GM21390 (cell line): ENCODE measurements at regions not wholly inside any gene's neighbourhood (a gene's known extent, or its start where the extent isn't known, plus 50 kb on each side); places are given as distances from the start of the nearest gene placed in this dataset.
"Not testable (repeated sequence)": the region's sequence is repeated elsewhere in the genome, so short reads cannot be mapped to it uniquely, and the experiment has no call there.

Experiments used
- ATAC-seq: cut with Tn5 transposase; IDR thresholded peaks from one replicate; pipeline ENCODE4 v1.9.1; 2021; ENCODE audit not compliant: unreplicated experiment

DNA sequence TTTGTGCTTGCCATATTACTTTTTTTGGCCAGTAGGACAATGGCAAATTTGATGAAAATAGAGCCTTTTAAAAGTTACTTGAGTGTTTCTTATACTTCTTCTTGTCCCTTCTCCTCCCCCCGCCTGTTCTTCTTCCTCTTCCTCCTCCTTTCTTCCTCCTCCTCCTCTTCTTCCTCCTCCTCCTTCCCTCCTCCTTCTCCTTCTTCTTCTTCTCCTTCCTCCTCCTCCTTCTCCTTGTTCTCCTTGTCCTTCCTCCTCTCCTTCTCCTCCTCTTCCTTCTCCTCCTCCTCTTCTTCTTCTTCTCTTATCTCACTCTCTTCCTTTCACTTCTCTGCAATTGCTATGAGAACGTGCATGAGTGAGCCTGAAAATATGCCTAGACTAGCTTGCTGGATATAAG is 466.2 kb upstream of the NR5A2 start:
- no peak for ATAC-seq

DNA sequence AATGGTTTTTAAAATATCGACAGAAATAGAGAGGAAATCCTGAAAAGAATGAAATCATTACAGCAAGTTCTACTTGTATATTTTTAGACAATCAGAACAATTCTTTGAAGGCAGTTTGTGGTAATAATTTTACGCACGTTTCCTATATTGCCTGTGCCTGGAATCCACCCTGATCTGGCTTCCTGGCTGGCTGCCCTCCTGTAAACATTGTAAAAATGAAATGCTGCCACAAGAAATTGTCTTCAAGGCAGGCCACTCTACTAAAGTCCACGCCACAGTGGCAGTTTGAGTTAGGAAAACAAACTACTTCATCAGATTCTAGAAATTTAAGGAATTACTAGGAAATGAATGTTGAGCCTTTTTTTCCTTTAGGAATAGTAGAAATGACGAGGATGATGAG is 454.5 kb upstream of the NR5A2 start:
- ATAC-seq: no peak

DNA sequence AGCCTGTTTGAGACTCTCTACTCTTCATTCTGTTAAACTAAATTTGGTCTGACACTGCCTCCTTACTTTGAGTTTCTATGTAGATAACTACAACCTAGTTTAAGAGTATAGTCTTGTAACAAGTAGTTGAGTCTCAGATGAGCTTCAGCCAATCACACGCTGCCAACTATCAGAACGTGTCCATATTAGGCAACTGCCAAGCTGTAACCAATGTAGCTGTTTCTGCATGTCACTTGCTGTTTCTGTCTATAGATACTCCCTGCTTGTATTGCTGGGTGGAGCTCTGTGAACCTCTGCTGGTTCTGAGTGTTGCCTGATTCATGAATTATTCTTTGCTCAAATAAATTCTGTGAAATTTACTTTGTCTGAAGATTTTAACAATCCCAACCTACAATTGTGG is 452.6 kb upstream of the NR5A2 start:
- ATAC-seq: no peak

DNA sequence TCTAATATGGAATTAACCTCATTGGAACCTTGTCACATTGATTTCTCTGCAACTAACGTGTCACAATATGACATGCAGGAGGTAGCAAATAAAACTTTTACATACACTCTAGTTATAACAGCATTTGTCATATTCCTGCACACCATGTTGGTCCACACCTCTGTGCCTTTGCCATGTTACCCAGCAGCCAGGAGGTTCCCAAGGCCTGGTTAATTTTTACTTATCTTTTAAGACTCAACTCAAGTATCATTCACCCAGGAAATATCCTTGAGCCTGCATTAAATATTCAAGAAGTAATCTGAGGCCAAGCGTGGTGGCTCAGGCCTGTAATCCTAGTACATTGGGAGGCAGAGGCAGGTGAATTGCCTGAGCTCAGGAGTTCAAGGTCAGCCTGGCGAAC is 447.2 kb upstream of the NR5A2 start:
- no peak for ATAC-seq

DNA sequence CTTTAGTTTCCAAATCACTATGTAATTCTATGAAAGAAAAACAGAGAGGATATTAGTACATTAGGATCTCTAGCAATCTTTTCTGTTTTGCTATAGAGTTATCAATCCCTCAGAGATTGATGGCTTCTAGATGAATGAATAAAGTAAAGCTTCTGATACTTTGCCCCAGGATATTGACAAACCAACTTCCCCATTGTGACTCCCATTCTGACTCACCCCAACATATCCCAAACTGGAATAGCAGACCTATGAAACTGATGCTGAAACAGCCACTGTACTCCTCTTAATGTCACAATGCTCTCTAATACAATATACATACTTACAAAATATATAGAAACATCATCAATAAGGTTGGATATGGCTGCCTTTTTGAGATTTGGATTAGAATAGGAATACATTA is 442.1 kb upstream of the NR5A2 start:
- no peak for ATAC-seq

DNA sequence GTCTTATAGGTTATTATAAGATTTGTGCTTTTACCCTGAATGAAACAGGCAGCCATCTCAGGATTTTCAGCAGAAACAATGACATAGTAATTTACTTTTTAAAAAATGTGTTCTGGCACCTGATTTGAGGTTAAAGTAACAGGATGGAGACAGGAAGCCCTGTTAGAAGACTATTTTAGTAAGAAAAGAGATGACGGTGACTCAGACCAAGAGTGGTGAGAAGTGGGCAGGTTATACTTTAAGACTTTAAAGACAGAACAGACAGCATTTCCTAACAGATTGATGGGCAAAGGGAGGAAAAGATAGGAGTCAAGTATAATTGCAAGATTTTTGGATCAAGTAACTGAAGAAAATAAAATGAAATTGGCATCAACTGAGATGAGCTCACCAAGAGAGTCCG is 436.8 kb upstream of the NR5A2 start:
- ATAC-seq: peak; percentile 83

DNA sequence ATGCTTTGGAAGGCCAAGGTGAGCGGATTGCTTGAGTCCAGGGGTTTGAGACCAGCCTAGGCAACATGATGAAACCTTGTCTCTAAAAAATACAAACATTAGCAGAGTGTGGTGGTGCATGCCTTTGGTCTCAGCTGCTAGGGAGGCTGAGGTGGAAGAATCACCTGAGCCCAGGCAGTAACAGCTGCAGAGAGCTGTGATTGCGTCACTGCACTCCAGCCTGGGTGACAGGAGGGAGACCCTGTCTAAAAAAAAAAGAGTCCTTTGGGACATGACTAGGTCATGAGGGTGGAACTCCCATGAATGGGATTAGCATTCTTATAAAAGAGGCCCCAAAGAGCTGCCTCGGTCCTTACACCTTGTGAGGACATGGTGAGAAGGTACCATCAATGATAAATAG is 436.0 kb upstream of the NR5A2 start:
- ATAC-seq: no peak

DNA sequence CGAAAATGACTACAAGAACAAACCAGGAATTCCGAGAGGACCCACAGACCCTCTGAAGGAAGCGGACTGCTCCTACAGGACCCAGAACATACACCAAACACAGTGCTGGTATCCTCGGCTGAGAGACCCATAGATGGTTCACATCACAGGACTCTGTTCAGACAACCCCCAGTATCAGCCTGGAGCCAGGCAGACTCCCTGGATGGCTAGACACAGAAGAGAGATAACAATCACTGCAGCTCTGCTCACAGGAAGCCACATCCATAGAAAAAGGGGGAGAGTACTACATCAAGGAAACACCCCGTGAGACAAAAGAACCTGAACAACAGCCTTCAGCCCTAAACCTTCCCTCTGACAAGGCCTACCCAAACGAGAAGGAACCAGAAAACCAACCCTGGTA is 434.0 kb upstream of the NR5A2 start:
- ATAC-seq: no peak

DNA sequence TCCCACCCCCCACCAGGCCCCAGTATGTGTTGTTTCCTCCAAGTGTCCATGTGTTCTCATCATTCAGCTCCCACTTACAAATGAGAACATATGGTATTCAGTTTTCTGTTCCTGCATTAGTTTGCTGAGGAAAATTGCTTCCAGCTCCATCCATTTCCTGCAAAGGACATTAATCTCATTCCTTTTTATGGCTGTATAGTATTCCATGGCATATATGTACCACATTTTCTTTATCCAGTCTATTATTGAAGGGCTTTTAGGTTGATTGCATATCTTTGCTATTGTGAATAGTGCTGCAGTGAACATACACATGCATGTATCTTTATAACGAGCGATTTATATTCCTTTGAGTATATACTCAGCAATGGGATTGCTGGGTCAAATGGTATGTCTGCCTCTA is 431.1 kb upstream of the NR5A2 start:
- not testable (repeated sequence) for ATAC-seq

DNA sequence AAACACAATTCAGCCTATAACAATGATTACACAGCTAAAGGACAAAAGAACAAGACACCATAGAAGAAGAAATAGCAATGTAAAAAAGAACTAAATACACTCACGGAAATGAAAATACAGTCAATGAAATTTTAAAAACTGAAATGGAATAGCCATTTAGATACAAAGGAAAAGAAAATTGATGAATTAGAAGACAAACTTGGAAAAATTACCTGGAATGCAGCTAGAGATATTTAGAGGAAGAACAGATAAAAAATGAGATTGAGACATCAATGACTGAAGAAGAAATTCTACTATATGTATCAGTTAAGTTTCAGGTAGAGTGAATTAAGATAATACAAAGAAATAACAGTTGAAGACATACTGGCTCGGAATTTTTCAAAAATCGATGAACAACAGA is 430.4 kb upstream of the NR5A2 start:
- ATAC-seq: no peak

DNA sequence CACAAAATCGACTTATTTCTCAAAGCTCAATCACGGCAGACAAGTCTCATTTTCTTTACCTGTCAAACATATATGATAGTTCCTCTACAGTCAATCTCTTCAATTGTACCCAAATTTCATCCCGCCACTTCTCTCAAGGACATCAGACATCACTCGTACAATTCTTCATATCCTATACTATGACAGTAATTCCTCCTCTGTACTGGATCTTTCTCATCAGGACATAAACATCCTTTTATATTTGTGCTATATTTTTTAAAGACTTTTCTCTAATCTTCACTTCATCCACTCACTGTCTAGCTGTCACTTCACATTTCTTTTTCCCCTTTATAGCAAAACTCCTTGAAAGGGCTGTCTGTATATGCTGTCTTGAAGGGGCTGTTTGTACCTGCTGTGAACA is 419.1 kb upstream of the NR5A2 start:
- ATAC-seq: no peak

DNA sequence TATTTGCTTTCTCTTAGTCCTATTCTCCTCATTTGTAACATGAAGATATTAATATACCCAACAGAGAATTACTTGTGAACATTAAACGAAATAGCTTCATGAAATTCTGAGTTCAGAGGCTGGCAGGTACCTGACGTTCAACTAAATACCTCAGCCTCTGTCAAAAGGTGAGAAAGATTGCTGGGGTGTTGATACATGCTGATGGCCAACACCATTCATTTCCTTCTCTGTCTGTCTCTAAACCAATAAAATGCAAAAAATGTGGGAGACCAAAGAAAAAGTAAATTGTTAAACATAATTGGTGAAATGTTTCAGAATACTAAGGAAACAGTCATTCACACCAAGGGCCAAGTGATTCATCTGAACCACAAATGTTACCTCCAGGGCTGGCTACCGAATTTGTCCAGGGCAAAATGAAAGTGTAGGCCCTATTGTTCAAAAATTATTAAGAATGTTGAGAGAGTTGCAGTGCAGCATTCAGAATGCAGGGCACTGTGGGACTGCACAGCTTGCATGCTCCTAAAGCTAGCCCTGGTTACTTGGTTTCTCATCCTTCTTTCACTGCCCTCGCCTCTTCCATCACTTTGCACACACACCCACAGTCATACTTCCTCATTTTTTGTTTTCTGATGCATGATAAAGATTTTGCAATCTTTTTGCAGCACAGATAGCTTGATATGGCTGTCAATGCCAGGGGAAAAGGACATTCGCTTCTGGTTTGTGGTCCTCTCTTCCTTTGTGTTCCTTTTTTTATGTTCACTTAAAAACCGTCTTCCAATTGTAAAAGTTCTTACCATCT is 414.3 kb upstream of the NR5A2 start:
- ATAC-seq: peak; percentile 69

DNA sequence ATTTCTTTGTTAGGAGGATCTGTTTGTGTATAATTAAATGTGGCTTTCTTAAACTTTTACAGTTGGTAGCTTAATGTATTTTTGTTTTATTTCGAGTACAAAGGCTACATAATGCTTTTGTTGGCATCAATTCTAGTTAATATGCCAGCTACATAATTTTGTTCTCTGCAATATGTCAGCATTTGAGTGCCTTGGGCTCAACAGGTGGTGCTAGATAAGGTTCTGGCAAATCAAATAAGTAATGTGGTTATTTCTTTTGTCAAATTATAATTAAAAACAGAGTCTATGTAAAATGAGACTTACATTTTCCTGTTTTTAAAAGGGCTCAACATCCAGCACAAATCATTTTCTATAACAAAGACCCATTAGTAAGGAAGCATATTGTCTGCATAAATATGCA is 410.6 kb upstream of the NR5A2 start:
- no peak for ATAC-seq

DNA sequence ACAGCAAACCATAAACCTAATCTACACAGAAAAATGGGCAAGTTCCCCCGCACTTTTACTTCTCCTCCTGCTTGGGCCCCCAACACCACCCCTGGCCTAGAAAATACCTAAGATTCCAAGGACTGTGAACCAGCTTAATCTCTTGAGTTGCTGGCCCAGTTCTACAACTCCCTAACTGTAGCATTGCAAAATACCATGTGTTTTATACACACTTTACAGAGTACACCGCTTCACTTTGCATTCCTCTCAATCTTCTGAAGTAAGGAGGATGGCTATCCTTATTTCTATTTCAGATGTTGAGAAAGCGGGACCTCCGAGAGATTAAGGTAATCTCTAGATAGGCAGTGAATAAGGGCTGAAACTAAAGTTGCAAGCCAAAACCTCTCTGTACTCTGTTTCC is 408.3 kb upstream of the NR5A2 start:
- ATAC-seq: no peak

DNA sequence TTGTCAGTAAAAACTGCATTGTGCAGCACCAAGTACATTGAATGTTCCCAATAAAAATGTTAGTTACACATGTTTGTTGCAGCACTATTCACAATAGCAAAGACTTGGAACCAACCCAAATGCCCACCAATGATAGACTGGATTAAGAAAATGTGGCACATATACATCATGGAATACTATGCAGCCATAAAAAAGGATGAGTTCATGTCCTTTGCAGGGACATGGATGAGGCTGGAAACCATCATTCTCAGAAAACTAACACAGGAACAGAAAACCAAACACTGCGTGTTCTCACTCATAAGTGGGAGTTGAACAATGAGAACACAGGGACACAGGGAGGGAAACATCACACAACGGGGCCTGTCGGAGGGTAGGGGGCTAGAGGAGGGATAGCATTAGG is 401.3 kb upstream of the NR5A2 start:
- ATAC-seq: not testable (repeated sequence)

DNA sequence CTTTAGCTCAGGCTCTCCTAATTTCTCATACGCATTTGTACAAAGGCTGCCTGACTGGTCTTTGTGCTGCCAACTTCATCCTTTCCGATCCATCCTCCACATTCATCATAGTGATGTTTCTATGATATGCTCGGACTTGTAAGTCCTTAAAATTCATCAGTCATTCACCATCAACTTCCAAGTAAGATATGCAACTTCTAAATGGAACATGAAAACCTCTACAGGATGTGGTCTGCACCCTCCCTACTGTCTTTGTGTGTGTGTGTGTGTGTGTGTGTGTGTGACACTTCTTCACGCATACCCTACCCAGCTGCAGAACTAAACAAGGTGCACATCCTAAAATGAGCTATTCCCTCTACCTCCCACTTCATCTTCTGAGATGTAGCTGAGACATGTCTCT is 397.9 kb upstream of the NR5A2 start:
- no peak for ATAC-seq

DNA sequence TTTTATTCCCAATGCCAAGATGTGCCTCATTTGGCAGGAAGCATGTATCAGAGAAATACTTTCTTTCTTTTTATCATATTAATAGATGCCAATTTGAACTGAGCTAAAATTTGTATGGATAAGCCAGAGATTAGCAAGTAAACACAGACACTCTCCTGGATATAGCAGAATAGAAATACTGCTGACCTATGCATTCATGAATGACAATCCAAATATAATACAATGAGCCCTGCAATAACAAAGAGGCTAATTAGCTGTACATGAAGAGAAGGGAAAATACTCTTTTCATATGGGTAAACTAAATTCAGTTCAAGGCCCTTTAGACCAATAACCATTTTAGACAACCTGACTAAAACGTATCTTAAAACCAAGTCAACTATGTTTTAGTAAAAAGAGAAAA is 388.1 kb upstream of the NR5A2 start:
- no peak for ATAC-seq

DNA sequence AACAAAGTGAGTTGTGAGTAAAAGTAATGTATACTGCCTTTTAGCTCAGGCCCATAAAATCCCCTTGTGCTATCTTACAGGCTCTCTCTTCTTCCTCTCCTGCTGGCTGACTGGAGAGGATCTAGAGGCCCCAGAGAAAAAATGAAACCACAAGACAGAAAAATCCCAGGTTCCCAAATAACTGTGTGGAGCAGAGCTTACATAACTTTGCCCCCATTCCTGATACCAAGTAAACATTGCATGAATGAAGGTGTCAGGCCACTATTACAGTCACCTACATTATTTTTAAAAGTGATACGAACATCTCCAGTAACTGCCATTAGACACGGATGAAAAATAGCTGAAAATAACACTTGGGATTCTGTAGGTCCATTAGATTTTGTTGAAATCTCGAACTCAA is 386.0 kb upstream of the NR5A2 start:
- ATAC-seq: no peak

DNA sequence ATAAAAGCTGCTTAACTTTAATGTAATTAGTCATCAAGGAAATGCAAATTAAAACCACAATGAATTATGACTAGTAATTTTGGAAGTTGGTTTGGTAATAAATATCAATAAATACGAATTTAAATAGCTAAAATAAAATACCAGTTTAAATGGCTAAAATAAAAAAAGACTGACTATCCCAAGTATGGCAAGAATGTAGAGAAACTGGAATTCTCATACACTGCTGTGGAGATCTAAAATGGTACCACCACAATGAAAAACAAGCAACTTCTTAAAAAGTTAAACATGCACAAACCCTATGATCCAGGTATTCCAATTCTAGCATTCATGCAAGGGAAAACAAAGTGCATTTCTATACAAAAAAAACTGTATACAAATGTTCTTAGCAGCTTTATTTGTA is 382.6 kb upstream of the NR5A2 start:
- no peak for ATAC-seq

DNA sequence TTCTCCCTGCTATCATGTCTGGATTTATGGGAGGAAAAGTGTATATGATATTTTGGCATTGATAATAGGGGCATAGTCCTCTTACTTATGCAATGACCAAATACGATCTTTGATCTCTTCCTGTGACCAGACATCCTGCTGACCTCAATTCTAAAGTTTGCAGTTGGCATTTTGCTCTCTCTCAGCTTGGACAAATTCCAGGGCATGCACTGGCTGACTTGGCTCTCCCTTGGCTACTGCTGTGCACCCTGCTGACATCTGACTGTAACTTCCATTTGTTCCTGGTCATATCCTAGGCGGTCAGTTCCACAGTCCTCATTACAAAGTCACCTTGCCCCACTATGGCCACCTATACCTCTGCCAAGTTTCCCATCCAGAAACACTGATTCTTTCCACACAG is 380.7 kb upstream of the NR5A2 start:
- ATAC-seq: no peak

DNA sequence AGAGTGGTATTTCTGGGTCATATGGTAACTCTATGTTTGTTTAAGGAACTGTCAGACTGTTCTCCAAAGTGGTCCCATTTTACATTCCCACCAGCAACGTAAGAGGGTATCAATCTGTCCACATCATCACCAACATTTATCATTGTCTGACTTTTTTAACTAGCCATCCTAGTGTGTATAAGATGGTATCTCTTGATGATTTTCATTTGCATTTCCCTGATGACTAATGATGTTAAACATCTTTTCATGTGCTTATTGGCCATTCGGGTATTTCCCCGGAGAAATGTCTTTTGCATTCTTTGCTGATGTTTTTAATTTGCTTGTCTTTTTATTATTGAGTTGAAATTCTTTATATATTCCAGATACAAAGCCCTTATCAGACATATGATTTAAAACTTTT is 370.1 kb upstream of the NR5A2 start:
- ATAC-seq: no peak

DNA sequence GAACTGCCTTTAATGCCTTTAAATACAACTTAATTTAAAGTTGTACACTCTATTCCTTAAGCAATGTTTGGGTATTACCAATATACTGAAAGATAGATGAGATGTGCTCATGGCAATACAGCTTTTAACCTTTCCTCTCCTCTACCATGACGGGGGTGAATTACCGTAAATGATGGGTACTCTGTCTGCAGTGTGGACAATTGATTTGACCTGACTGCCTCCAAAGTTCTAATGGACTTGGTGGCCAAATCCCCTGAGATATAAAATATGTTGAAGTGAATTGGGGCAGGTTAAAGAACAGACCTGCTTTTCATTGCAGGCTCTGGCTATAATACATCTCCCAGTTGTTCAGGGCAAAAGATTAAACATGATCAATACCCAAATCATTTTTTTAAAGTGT is 367.4 kb upstream of the NR5A2 start:
- no peak for ATAC-seq

DNA sequence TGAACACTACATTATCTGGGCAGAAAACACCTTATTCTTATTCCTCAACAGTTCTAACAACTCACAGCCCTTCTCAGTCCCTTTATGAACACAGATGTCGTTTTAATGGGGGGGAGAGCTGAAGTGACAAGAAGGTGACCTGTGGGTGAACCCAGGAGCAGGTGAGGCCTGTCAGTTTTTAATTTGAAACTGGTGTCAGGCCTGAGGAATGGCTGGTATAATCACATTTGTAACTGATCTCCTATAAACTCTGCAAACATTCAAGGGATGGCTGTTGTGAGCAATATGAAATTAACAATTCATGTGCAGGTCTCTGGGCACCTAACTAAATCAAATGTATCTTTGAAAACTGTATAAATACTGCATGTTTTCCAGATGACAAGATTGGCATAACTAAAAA is 362.1 kb upstream of the NR5A2 start:
- no peak for ATAC-seq
